ENCODE measurements at regions not wholly inside any gene's neighbourhood (a gene's known extent, or its start where the extent isn't known, plus 50 kb on each side); places are given as distances from the start of the nearest gene placed in this dataset.

- TF ChIP-seq CTCF (IDR thresholded peaks at IDR 0.05; ENCODE audit: insufficient read depth, low read depth, low read length) = no peak
- TF ChIP-seq EZH2 (IDR thresholded peaks at IDR 0.05; ENCODE audit: insufficient read depth, low read length) = no peak
Measured at GRCh38 chr9:20228096-20228495, 394.2 kb downstream of the MLLT3 start.

Data from astrocyte (in vitro differentiated cells and primary cell).